Breast epithelium (tissue), 3 donors: ENCODE measurements at regions not wholly inside any gene's neighbourhood (a gene's known extent, or its start where the extent isn't known, plus 50 kb on each side); places are given as distances from the start of the nearest gene placed in this dataset.

Experiments
- POLR2A ChIP-seq: fragments of 450-650 bp; IDR thresholded peaks from one replicate; pipeline ENCODE4 v1.6.1; 2016; ENCODE audit warnings: antibody characterized with exemption, mild to moderate bottlenecking, moderate library complexity
- TF ChIP-seq, protein P1 (sequence below), 3 donors: fragments of 450-650 bp; IDR thresholded peaks; one replicate each; pipeline ENCODE4 v1.5.1; 2016 to 2017; ENCODE audit warnings: antibody characterized with exemption in 3 of 3, mild to moderate bottlenecking in 3 of 3, moderate library complexity in 3 of 3

GRCh38 chr5:67291066-67291465 is 94.5 kb upstream of the CD180 start:
- TF ChIP-seq, protein P1, sequence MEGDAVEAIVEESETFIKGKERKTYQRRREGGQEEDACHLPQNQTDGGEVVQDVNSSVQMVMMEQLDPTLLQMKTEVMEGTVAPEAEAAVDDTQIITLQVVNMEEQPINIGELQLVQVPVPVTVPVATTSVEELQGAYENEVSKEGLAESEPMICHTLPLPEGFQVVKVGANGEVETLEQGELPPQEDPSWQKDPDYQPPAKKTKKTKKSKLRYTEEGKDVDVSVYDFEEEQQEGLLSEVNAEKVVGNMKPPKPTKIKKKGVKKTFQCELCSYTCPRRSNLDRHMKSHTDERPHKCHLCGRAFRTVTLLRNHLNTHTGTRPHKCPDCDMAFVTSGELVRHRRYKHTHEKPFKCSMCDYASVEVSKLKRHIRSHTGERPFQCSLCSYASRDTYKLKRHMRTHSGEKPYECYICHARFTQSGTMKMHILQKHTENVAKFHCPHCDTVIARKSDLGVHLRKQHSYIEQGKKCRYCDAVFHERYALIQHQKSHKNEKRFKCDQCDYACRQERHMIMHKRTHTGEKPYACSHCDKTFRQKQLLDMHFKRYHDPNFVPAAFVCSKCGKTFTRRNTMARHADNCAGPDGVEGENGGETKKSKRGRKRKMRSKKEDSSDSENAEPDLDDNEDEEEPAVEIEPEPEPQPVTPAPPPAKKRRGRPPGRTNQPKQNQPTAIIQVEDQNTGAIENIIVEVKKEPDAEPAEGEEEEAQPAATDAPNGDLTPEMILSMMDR (IDR thresholded peaks at IDR 0.05) = no peak
- TF ChIP-seq POLR2A = no peak
